WERI-Rb-1 (cell line): ENCODE measurements at regions not wholly inside any gene's neighbourhood (a gene's known extent, or its start where the extent isn't known, plus 50 kb on each side); places are given as distances from the start of the nearest gene placed in this dataset.

Experiments
- DNase-seq: peaks from one replicate; pipeline ENCODE4 v3.0.0-alpha.2; 2020
- H3K27ac ChIP-seq: fragments of 250-450 bp; sonication (Bioruptor Pico); 2 replicates; pipeline ENCODE4 v1.5.1; 2020; ENCODE audit warnings: mild to moderate bottlenecking, moderate library complexity
- H3K27me3 ChIP-seq: fragments of 250-450 bp; sonication (Bioruptor Pico); 2 replicates; pipeline ENCODE4 v1.5.1; 2021; ENCODE audit warnings: mild to moderate bottlenecking, low read depth, moderate library complexity; ENCODE audit not compliant: insufficient read depth, severe bottlenecking
- H3K36me3 ChIP-seq: fragments of 250-450 bp; sonication (Bioruptor Pico); 2 replicates; pipeline ENCODE4 v1.5.1; 2020; ENCODE audit warnings: mild to moderate bottlenecking, moderate library complexity
- H3K4me3 ChIP-seq: 2 replicates; pipeline ENCODE4 v1.5.1; 2011; ENCODE audit warnings: low read depth, mild to moderate bottlenecking, control low read depth, low read length
- H3K9me3 ChIP-seq: fragments of 250-450 bp; sonication (Bioruptor Pico); 2 replicates; pipeline ENCODE4 v1.5.1; 2021; ENCODE audit warnings: mild to moderate bottlenecking, moderate library complexity; ENCODE audit not compliant: severe bottlenecking
- TF ChIP-seq, protein P1 (sequence below): IDR thresholded peaks from 2 replicates; pipeline ENCODE4 v1.5.1; 2011; ENCODE audit warnings: low read depth, mild to moderate bottlenecking, control low read depth, inconsistent platforms, low read length

DNA sequence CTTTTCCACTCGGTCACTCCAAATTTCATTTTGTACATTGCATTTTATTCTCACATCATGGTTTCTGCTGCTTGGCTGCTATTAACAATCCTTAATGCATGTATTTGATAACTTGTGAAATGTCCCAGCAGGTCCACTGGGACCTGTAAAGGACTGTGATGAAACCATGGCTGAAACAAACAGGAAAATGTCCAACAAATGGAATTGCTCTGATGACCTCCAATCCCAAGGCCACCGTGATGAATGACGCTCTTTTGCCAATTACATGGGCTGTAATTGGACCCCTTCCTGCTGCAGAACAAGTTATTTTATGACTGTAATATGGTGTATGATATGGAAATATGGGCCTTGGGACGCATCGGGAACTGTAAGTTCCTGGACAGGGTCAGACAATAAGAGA is 224.2 kb upstream of the CXCR4 start:
- Histone ChIP-seq H3K36me3 (no peaks in the 10 kb centered on the region), H3K9me3 (no peaks in the 10 kb centered on the region), H3K27ac (no peak overlapping the region), H3K4me3 (no peak overlapping the region), H3K27me3 (no peaks in the 10 kb centered on the region)
- no peak for DNase-seq
- TF ChIP-seq, protein P1, sequence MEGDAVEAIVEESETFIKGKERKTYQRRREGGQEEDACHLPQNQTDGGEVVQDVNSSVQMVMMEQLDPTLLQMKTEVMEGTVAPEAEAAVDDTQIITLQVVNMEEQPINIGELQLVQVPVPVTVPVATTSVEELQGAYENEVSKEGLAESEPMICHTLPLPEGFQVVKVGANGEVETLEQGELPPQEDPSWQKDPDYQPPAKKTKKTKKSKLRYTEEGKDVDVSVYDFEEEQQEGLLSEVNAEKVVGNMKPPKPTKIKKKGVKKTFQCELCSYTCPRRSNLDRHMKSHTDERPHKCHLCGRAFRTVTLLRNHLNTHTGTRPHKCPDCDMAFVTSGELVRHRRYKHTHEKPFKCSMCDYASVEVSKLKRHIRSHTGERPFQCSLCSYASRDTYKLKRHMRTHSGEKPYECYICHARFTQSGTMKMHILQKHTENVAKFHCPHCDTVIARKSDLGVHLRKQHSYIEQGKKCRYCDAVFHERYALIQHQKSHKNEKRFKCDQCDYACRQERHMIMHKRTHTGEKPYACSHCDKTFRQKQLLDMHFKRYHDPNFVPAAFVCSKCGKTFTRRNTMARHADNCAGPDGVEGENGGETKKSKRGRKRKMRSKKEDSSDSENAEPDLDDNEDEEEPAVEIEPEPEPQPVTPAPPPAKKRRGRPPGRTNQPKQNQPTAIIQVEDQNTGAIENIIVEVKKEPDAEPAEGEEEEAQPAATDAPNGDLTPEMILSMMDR: no peak

DNA sequence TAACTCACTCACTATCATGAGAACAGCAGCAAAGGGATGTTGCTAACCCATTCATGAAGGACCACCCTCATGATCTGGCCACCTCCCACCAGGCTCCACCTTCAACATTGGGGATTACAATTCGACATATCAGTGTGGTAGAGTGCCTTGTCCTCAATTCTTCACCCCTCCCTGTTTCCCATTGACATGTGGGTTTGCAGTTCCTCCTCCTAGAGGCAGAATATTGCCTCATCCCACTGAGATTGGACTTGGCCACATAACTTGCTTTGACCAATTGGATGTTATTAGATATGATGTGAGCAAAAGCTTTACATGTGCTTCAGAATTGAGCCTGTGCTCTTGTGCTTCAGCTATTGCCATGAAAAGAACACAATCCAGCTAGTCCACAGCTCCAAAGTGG is 217.0 kb upstream of the CXCR4 start:
- H3K4me3 ChIP-seq: no peak overlapping the region
- TF ChIP-seq, protein P1: no peak
- no peaks in the 10 kb centered on the region for H3K27me3 ChIP-seq
- no peaks in the 10 kb centered on the region for H3K9me3 ChIP-seq
- no peak overlapping the region for H3K27ac ChIP-seq
- no peak for DNase-seq
- H3K36me3 ChIP-seq: no peaks in the 10 kb centered on the region

DNA sequence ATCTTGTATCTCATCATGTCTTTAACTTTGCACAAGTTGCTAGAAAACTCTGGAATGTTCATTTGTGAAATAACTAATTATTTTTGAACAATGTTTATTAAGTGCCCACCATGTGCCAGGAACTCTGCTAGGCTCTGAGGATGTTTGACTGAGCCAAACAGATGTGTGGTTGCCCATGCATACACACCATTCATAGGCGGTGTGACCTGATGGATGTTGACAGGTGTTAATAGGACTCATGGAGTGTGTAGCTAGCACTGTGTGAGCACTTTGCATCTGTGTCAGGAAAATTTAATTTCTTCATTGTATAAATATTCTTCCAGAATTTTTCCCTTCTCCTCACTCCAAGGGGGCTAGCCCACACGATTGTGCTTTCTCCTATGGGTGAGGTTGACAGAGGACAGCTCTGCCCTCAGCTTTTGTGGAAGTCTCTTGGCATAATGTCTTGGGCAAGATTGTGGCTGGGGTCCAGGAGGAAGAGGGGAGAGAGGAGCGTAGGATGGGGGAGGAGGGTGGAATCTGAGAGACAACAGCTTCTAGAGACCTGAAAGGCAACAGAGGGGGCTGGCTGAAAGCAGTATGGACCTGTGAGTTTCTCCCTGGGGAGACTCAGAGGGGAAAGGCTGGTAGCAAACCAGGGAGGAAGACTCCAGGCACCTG is 214.6 kb upstream of the CXCR4 start:
- TF ChIP-seq, protein P1: no peak
- H3K27ac ChIP-seq: no peak overlapping the region

DNA sequence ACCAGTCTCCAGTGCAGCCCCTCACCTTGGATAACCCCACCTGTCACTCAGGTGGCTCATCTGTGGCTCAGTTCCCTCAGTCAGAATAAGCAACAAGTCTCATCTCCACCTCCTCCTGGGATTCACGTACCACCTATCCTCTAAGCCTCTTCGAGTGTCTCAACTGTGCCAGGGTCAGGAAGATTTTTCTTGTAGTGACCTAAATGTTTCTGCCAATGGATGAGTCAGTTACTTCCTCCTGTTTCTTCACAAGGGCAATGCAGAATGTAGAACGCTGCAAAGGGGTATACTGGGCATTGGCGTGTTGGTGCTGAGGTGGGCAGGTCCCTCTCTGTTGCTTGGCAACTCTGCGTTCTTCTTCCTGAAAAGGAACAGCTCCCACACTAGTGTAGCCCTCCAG is 213.3 kb upstream of the CXCR4 start:
- no peaks in the 10 kb centered on the region for H3K9me3 ChIP-seq
- no peak for DNase-seq
- TF ChIP-seq, protein P1: no peak

More for the DNA sequence above, 214.6 kb upstream of the CXCR4 start:
- no peak for DNase-seq
- Histone ChIP-seq H3K36me3 (no peaks in the 10 kb centered on the region), H3K4me3 (no peak overlapping the region), H3K27me3 (no peaks in the 10 kb centered on the region), H3K9me3 (no peaks in the 10 kb centered on the region)

DNA sequence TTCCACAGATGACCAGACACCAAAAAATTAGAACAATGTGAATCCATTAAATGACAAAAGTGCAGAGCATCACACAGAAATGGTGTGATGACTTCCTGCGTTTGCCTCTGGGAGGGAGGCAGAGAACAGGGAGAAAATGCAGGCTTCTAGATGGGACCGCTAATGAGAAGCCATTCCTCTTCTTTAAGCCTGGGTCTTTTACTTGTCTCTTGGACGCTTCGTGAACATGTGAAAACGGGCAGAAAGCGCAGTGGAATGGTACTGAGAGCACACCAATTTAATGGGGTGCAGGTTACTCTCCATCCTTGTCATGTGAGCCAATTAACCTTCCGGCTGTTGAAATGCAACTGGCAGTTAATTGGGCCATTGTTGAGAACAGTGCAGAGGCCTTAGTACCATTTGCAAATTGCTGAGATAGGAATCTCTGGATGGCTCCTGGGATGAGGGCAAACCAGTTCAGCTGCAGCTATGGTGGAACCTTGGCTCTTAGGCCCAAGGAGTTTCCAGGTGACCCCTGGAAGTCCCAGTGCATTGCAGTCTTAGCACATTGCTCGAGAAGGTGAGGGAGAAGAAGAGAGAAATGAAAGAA is 210.4 kb upstream of the CXCR4 start:
- TF ChIP-seq, protein P1: no peak
- Histone ChIP-seq H3K4me3 (no peak overlapping the region), H3K36me3 (no peaks in the 10 kb centered on the region), H3K9me3 (no peaks in the 10 kb centered on the region), H3K27me3 (no peaks in the 10 kb centered on the region), H3K27ac (no peak overlapping the region)
- no peak for DNase-seq

More for the DNA sequence above, 213.3 kb upstream of the CXCR4 start:
- no peak overlapping the region for H3K27ac ChIP-seq
- no peaks in the 10 kb centered on the region for H3K36me3 ChIP-seq
- no peaks in the 10 kb centered on the region for H3K27me3 ChIP-seq
- no peak overlapping the region for H3K4me3 ChIP-seq
